ENCODE measurements at regions not wholly inside any gene's neighbourhood (a gene's known extent, or its start where the extent isn't known, plus 50 kb on each side); places are given as distances from the start of the nearest gene placed in this dataset.

DNA sequence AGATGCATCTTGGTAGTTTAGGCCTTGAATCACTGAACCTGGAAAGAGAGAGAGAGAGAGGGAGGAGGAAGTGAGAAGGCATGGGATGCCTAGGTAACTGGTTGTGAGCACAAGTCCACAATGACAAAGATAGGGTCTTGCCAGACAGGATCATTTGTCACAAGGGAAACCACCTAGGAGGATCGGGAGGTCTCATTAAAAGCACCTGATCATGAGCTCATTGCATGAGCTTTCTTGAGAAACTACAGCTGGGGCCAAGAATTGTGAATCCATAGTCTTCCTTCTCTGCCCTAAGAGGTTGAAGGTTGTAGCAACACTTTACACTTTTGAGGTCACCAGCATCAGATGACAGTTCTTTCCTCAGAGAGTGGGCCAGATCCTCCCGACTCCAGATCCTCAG is 195.7 kb downstream of the CD83 start:
- TF ChIP-seq, protein P1, sequence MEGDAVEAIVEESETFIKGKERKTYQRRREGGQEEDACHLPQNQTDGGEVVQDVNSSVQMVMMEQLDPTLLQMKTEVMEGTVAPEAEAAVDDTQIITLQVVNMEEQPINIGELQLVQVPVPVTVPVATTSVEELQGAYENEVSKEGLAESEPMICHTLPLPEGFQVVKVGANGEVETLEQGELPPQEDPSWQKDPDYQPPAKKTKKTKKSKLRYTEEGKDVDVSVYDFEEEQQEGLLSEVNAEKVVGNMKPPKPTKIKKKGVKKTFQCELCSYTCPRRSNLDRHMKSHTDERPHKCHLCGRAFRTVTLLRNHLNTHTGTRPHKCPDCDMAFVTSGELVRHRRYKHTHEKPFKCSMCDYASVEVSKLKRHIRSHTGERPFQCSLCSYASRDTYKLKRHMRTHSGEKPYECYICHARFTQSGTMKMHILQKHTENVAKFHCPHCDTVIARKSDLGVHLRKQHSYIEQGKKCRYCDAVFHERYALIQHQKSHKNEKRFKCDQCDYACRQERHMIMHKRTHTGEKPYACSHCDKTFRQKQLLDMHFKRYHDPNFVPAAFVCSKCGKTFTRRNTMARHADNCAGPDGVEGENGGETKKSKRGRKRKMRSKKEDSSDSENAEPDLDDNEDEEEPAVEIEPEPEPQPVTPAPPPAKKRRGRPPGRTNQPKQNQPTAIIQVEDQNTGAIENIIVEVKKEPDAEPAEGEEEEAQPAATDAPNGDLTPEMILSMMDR (IDR thresholded peaks at IDR 0.05), result no peak
- TF ChIP-seq POLR2A (IDR thresholded peaks at IDR 0.05), result no peak

Data from body of pancreas (tissue), 4 donors.